Hepatocyte (in vitro differentiated cells): ENCODE measurements at regions not wholly inside any gene's neighbourhood (a gene's known extent, or its start where the extent isn't known, plus 50 kb on each side); places are given as distances from the start of the nearest gene placed in this dataset.
A peak's percentile ranks its signal among the peaks of the same experiment; 100 is the strongest.

Experiments used
- DNase-seq: peaks from one replicate; pipeline ENCODE4 v3.0.0-alpha.2; 2016; ENCODE audit warnings: low spot score
- H2AFZ ChIP-seq: fragments of 200-600 bp; sonication (generic); 2 replicates; pipeline ENCODE4 v1.6.0; 2016; ENCODE audit warnings: antibody characterized with exemption, mild to moderate bottlenecking
- H3K27ac ChIP-seq: fragments of 200-600 bp; sonication (generic); 2 replicates; pipeline ENCODE4 v1.5.1; 2016; ENCODE audit warnings: mild to moderate bottlenecking
- H3K27me3 ChIP-seq: fragments of 200-600 bp; sonication (generic); 2 replicates; pipeline ENCODE4 v1.6.1; 2016
- H3K36me3 ChIP-seq: fragments of 200-600 bp; sonication (generic); replicated peaks from 2 replicates; pipeline ENCODE4 v1.5.1; 2016; ENCODE audit warnings: low read depth; ENCODE audit not compliant: insufficient read depth
- H3K4me1 ChIP-seq: fragments of 200-600 bp; sonication (generic); 2 replicates; pipeline ENCODE4 v1.5.1; 2016; ENCODE audit warnings: mild to moderate bottlenecking, moderate library complexity; ENCODE audit not compliant: insufficient read depth
- H3K4me2 ChIP-seq: fragments of 200-600 bp; sonication (generic); 2 replicates; pipeline ENCODE4 v1.6.0; 2016
- H3K4me3 ChIP-seq: fragments of 200-600 bp; sonication (generic); 2 replicates; pipeline ENCODE4 v1.5.1; 2016; ENCODE audit warnings: mild to moderate bottlenecking
- H3K79me2 ChIP-seq: fragments of 200-600 bp; sonication (generic); 2 replicates; pipeline ENCODE4 v1.6.0; 2017; ENCODE audit warnings: mild to moderate bottlenecking
- H3K9me2 ChIP-seq: fragments of 200-600 bp; sonication (generic); replicated peaks from 2 replicates; pipeline ENCODE4 v1.6.0; 2017; ENCODE audit warnings: mild to moderate bottlenecking; ENCODE audit not compliant: insufficient read depth
- H3K9me3 ChIP-seq: fragments of 200-600 bp; sonication (generic); 2 replicates; pipeline ENCODE4 v1.5.1; 2016; ENCODE audit warnings: low read depth, mild to moderate bottlenecking
- H4K20me1 ChIP-seq: fragments of 200-600 bp; sonication (generic); 2 replicates; pipeline ENCODE4 v1.6.0; 2016; ENCODE audit warnings: mild to moderate bottlenecking; ENCODE audit not compliant: insufficient read depth, poor library complexity, severe bottlenecking
- CTCF ChIP-seq: fragments of 200-600 bp; sonication (generic); IDR thresholded peaks from 2 replicates; pipeline ENCODE4 v1.5.1; 2016; ENCODE audit warnings: antibody characterized with exemption, mild to moderate bottlenecking; ENCODE audit not compliant: poor library complexity
- EZH2 ChIP-seq: fragments of 200-600 bp; sonication (generic); IDR thresholded peaks from 2 replicates; pipeline ENCODE4 v1.6.1; 2016; ENCODE audit warnings: antibody characterized with exemption, mild to moderate bottlenecking, borderline replicate concordance
- EZH2phosphoT487 ChIP-seq: fragments of 200-600 bp; sonication (generic); IDR thresholded peaks from one replicate; pipeline ENCODE4 v1.6.1; 2018; ENCODE audit warnings: antibody characterized with exemption, mild to moderate bottlenecking, low read depth, moderate library complexity; ENCODE audit not compliant: unreplicated experiment, severe bottlenecking
- WGBS: methylation state at CpG from one replicate; pipeline ENCODE4 v1.1.6; 2016; ENCODE audit warnings: low lambda C conversion rate; ENCODE audit errors: missing lambda C conversion rate; 5-methylcytosine and 5-hydroxymethylcytosine counted together

GRCh38 chr2:145827235-145827634 lies 1307.3 kb upstream of the ZEB2 start:
- H3K9me2 ChIP-seq: no peaks in the 10 kb centered on the region
- no peaks in the 10 kb centered on the region for H3K9me3 ChIP-seq
- H2AFZ ChIP-seq: no peak overlapping the region
- no peaks in the 10 kb centered on the region for H3K27me3 ChIP-seq
- H3K4me3 ChIP-seq: no peak overlapping the region
- peaks cover 5% of the 10 kb centered on the region for H3K4me1 ChIP-seq
- H3K79me2 ChIP-seq: no peaks in the 10 kb centered on the region
- no peak overlapping the region for H3K4me2 ChIP-seq
- DNase-seq: no peak
- no peaks in the 10 kb centered on the region for H4K20me1 ChIP-seq
- no peak overlapping the region for H3K27ac ChIP-seq
- TF ChIP-seq CTCF (no peak), EZH2phosphoT487 (no peak), EZH2 (no peak)
- 85% methylated on average over 2 of the region's 2 CpGs for WGBS
- no peaks in the 10 kb centered on the region for H3K36me3 ChIP-seq

- no peaks in the 10 kb centered on the region for H3K27me3 ChIP-seq
- DNase-seq: no peak
- 95% methylated on average over 3 of the region's 3 CpGs for WGBS
- H3K4me1 ChIP-seq: peaks cover 5% of the 10 kb centered on the region
- H3K36me3 ChIP-seq: no peaks in the 10 kb centered on the region
- TF ChIP-seq EZH2phosphoT487 (no peak), CTCF (no peak), EZH2 (no peak)
- no peak overlapping the region for H3K4me3 ChIP-seq
- H3K9me2 ChIP-seq: no peaks in the 10 kb centered on the region
- H3K4me2 ChIP-seq: no peak overlapping the region
- no peaks in the 10 kb centered on the region for H4K20me1 ChIP-seq
- no peak overlapping the region for H2AFZ ChIP-seq
- no peaks in the 10 kb centered on the region for H3K9me3 ChIP-seq
- H3K79me2 ChIP-seq: no peaks in the 10 kb centered on the region
- no peak overlapping the region for H3K27ac ChIP-seq
These were observed 1304.5 kb upstream of the ZEB2 start for GRCh38 chr2:145824384-145824783.

DNA sequence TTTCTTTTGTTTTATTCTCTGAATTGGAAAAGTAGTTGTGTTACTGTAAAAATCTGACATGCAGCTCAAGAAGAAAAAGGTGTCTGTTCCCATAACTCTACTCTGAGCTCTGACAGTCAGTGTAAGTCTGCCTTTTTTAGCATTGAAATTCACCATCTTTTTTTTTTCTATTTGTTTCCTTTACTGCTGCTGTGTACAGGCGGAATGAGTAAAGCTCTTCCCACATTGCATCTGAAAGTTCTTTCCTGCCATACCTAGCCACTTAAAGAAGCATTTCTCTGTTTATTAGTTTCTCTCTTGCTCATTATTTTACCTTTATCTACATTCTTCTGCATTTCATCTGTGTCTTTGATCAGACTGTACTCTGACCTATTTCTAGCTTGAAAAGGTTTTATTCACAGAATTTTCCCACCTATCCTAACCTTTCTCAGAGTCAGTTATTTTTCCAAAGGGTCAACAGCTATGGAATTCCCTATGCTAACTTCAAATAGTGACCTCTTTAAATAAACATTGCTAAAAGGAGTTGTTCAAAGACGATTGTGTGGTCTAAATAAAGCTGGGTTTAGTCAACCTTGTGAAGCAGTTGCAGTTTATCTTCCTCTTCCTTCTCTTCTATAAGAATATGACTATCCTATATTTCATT lies 1303.1 kb upstream of the ZEB2 start:
- 44% methylated on average over 2 of the region's 2 CpGs for WGBS
- H3K4me3 ChIP-seq: no peak overlapping the region
- no peaks in the 10 kb centered on the region for H3K9me3 ChIP-seq
- H3K36me3 ChIP-seq: no peaks in the 10 kb centered on the region
- no peak for TF ChIP-seq EZH2phosphoT487
- no peak for TF ChIP-seq CTCF
- TF ChIP-seq EZH2: no peak
- H3K79me2 ChIP-seq: no peaks in the 10 kb centered on the region
- H3K27me3 ChIP-seq: no peaks in the 10 kb centered on the region
- no peak for DNase-seq
- H4K20me1 ChIP-seq: no peaks in the 10 kb centered on the region
- H3K4me1 ChIP-seq: peaks cover 5% of the 10 kb centered on the region
- peak overlapping the region; percentile 6 for H2AFZ ChIP-seq
- peak overlapping the region; percentile 6 for H3K27ac ChIP-seq
- H3K4me2 ChIP-seq: no peak overlapping the region
- no peaks in the 10 kb centered on the region for H3K9me2 ChIP-seq

DNA sequence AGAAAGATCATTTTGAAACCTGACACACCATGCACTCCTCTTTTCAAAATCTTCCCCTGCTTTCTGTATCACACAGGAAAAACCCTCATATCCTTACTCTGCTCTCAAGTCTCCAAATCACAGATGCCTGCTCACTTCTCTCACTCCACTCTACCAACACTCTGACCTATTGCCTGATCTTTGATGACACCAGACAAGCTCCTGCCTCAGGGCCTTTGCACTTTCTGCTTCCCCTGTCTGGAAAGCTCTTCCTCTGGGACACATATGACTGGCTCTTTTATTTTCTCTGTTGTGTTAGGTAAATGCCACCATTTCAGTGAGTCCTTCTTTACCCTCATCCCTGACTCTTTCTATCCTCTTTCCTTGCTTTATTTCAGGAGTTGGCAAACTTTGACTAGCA lies 1300.7 kb upstream of the ZEB2 start:
- Histone ChIP-seq H2AFZ (no peak overlapping the region), H3K36me3 (no peaks in the 10 kb centered on the region), H3K9me3 (no peaks in the 10 kb centered on the region), H3K79me2 (no peaks in the 10 kb centered on the region), H3K4me3 (no peak overlapping the region), H4K20me1 (no peaks in the 10 kb centered on the region), H3K4me2 (no peak overlapping the region), H3K27ac (no peak overlapping the region), H3K27me3 (no peaks in the 10 kb centered on the region), H3K9me2 (no peaks in the 10 kb centered on the region), H3K4me1 (peaks cover 5% of the 10 kb centered on the region)
- TF ChIP-seq EZH2: no peak
- TF ChIP-seq CTCF: no peak
- no peak for TF ChIP-seq EZH2phosphoT487
- DNase-seq: no peak
